ENCODE measurements at regions not wholly inside any gene's neighbourhood (a gene's known extent, or its start where the extent isn't known, plus 50 kb on each side); places are given as distances from the start of the nearest gene placed in this dataset.

GRCh38 chr22:34159491-34159890 lies 239.2 kb upstream of the LARGE1 start:
- TF ChIP-seq, protein P1, sequence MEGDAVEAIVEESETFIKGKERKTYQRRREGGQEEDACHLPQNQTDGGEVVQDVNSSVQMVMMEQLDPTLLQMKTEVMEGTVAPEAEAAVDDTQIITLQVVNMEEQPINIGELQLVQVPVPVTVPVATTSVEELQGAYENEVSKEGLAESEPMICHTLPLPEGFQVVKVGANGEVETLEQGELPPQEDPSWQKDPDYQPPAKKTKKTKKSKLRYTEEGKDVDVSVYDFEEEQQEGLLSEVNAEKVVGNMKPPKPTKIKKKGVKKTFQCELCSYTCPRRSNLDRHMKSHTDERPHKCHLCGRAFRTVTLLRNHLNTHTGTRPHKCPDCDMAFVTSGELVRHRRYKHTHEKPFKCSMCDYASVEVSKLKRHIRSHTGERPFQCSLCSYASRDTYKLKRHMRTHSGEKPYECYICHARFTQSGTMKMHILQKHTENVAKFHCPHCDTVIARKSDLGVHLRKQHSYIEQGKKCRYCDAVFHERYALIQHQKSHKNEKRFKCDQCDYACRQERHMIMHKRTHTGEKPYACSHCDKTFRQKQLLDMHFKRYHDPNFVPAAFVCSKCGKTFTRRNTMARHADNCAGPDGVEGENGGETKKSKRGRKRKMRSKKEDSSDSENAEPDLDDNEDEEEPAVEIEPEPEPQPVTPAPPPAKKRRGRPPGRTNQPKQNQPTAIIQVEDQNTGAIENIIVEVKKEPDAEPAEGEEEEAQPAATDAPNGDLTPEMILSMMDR (IDR thresholded peaks at IDR 0.05), result no peak

- TF ChIP-seq, protein P1 (IDR thresholded peaks at IDR 0.05), result no peak
Measured at GRCh38 chr22:34160141-34160783, 240.0 kb upstream of the LARGE1 start.

- TF ChIP-seq, protein P1 (IDR thresholded peaks at IDR 0.05), result no peak
Measured at GRCh38 chr22:34161431-34162123, 241.3 kb upstream of the LARGE1 start.

- TF ChIP-seq, protein P1 (IDR thresholded peaks at IDR 0.05), result no peak
Measured at GRCh38 chr22:34198976-34199375, 278.7 kb upstream of the LARGE1 start.

- TF ChIP-seq, protein P1 (IDR thresholded peaks at IDR 0.05), result no peak
Measured at GRCh38 chr22:34210301-34210700, 290.0 kb upstream of the LARGE1 start.

DNA sequence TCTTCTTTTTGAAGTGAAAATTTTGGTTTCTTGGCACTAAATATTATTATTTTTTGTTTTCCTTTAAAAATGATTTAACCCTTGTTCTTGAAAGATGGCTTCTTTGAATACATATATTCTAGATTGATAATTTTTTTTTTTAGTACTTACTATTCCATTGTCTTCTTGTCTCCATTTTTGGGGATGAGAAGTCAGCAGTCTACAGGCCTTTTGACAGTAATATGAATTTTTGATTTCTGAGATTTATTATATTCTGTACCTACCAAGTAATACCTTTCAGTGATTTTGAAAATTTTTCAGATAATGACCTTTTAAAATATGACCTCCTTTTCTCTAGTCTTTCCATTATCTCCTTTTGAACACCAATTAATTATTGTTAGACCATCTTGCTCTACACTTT lies 294.1 kb upstream of the LARGE1 start:
- TF ChIP-seq, protein P1 (IDR thresholded peaks at IDR 0.05), result no peak

GRCh38 chr22:34225278-34225677 lies 305.0 kb upstream of the LARGE1 start:
- TF ChIP-seq, protein P1 (IDR thresholded peaks at IDR 0.05), result no peak

Measured in LNCAP (cell line).